HepG2 (cell line): ENCODE measurements at regions not wholly inside any gene's neighbourhood (a gene's known extent, or its start where the extent isn't known, plus 50 kb on each side); places are given as distances from the start of the nearest gene placed in this dataset.

Experiments
- BATF2 ChIP-seq: sonication (generic); formaldehyde crosslinking; IDR thresholded peaks from 2 replicates; pipeline ENCODE4 v1.8.0; 2022; ENCODE audit warnings: mild to moderate bottlenecking, missing genetic modification reagents, moderate library complexity
- GABPB1 ChIP-seq: IDR thresholded peaks from 2 replicates; pipeline ENCODE4 v1.6.1; 2016; ENCODE audit warnings: mild to moderate bottlenecking, missing genetic modification reagents, moderate library complexity, missing compliant biosample characterization
- GTF3A ChIP-seq: sonication (generic); formaldehyde crosslinking; conservative IDR thresholded peaks from 2 replicates; pipeline ENCODE4 v1.4.0; 2020; ENCODE audit warnings: mild to moderate bottlenecking, missing genetic modification reagents
- HMGXB3 ChIP-seq: sonication (generic); formaldehyde crosslinking; IDR thresholded peaks from 2 replicates; pipeline ENCODE4 v1.4.0; 2020; ENCODE audit warnings: missing genetic modification reagents, borderline replicate concordance
- MAFG ChIP-seq: sonication (generic); formaldehyde crosslinking; IDR thresholded peaks from 2 replicates; pipeline ENCODE4 v1.5.1; 2020; ENCODE audit warnings: mild to moderate bottlenecking, missing genetic modification reagents
- MLLT10 ChIP-seq: sonication (generic); formaldehyde crosslinking; IDR thresholded peaks from 2 replicates; pipeline ENCODE4 v1.4.0; 2020; ENCODE audit warnings: missing genetic modification reagents
- POLR2G ChIP-seq: fragments of 200-400 bp; formaldehyde crosslinking; IDR thresholded peaks from 2 replicates; pipeline ENCODE4 v1.6.1; 2018; ENCODE audit warnings: mild to moderate bottlenecking, low read depth, low read length, moderate library complexity
- RELA ChIP-seq: sonication (generic); formaldehyde crosslinking; IDR thresholded peaks from 2 replicates; pipeline ENCODE4 v1.4.0; 2020; ENCODE audit warnings: missing genetic modification reagents
- RXRA ChIP-seq: sonication (generic); formaldehyde crosslinking; IDR thresholded peaks from 2 replicates; pipeline ENCODE4 v1.5.1; 2020; ENCODE audit warnings: missing genetic modification reagents
- TAF1 ChIP-seq: sonication (generic); formaldehyde crosslinking; IDR thresholded peaks from 2 replicates; pipeline ENCODE4 v1.4.0; 2020; ENCODE audit warnings: missing genetic modification reagents
- ZBTB8A ChIP-seq: sonication (generic); formaldehyde crosslinking; IDR thresholded peaks from 2 replicates; pipeline ENCODE4 v1.4.0; 2020; ENCODE audit warnings: mild to moderate bottlenecking, low read depth, missing genetic modification reagents, borderline replicate concordance
- ZGPAT ChIP-seq: IDR thresholded peaks from 2 replicates; pipeline ENCODE4 v1.6.1; 2016; ENCODE audit warnings: mild to moderate bottlenecking
- ZNF180 ChIP-seq: sonication (generic); formaldehyde crosslinking; IDR thresholded peaks from 2 replicates; pipeline ENCODE4 v1.4.0; 2020; ENCODE audit warnings: low read depth, missing genetic modification reagents, borderline replicate concordance
- ZNF383 ChIP-seq: sonication (generic); formaldehyde crosslinking; IDR thresholded peaks from 2 replicates; pipeline ENCODE4 v1.4.0; 2020; ENCODE audit warnings: missing genetic modification reagents, mild to moderate bottlenecking, borderline replicate concordance
- ZNF468 ChIP-seq: sonication (generic); formaldehyde crosslinking; IDR thresholded peaks from 2 replicates; pipeline ENCODE4 v1.8.0; 2022; ENCODE audit warnings: mild to moderate bottlenecking, moderate library complexity, missing genetic modification reagents
- ZNF572 ChIP-seq: sonication (generic); formaldehyde crosslinking; IDR thresholded peaks from 2 replicates; pipeline ENCODE4 v1.5.1; 2020; ENCODE audit warnings: mild to moderate bottlenecking, missing genetic modification reagents
- ZNF672 ChIP-seq: sonication (generic); formaldehyde crosslinking; IDR thresholded peaks from 2 replicates; pipeline ENCODE4 v1.8.1; 2022; ENCODE audit warnings: missing genetic modification reagents
- TF ChIP-seq, protein P1 (sequence below): IDR thresholded peaks from 2 replicates; pipeline ENCODE4 v1.6.1; 2016
- TF ChIP-seq, protein P2 (sequence below): sonication (generic); formaldehyde crosslinking; IDR thresholded peaks from 2 replicates; pipeline ENCODE4 v1.4.0; 2020; ENCODE audit warnings: mild to moderate bottlenecking, missing genetic modification reagents

- TF ChIP-seq GTF3A (CRISPR knock-in tag) (0 out of 2 replicates have a peak, but pooled peaks have one; percentile 68), ZNF180 (CRISPR knock-in tag) (no peak), RELA (CRISPR knock-in tag) (peak; percentile 97; the same call in 1 of the 2 replicates), MLLT10 (CRISPR knock-in tag) (0 out of 2 replicates have a peak, but pooled peaks have one; percentile 32), ZNF572 (CRISPR knock-in tag) (no peak), ZNF383 (CRISPR knock-in tag) (peak; percentile 65; the same call in 1 of the 2 replicates), GABPB1 (CRISPR knock-in tag) (peak; percentile 45; the same call in 1 of the 2 replicates), MAFG (CRISPR knock-in tag) (no peak), ZGPAT (CRISPR knock-in tag) (peak; percentile 77), ZNF672 (no peak), BATF2 (CRISPR knock-in tag) (no peak), HMGXB3 (CRISPR knock-in tag) (no peak; the same call in 1 of the 2 replicates), ZNF468 (peak; percentile 72; the same call in 1 of the 2 replicates), TAF1 (CRISPR knock-in tag) (peak; percentile 52), RXRA (peak; percentile 82; the same call in 1 of the 2 replicates), ZBTB8A (CRISPR knock-in tag) (no peak; the same call in 1 of the 2 replicates), POLR2G (peak; percentile 72; the same call in 1 of the 2 replicates)
- TF ChIP-seq, protein P1, sequence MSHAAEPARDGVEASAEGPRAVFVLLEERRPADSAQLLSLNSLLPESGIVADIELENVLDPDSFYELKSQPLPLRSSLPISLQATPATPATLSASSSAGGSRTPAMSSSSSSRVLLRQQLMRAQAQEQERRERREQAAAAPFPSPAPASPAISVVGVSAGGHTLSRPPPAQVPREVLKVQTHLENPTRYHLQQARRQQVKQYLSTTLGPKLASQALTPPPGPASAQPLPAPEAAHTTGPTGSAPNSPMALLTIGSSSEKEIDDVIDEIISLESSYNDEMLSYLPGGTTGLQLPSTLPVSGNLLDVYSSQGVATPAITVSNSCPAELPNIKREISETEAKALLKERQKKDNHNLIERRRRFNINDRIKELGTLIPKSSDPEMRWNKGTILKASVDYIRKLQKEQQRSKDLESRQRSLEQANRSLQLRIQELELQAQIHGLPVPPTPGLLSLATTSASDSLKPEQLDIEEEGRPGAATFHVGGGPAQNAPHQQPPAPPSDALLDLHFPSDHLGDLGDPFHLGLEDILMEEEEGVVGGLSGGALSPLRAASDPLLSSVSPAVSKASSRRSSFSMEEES (CRISPR knock-in tag), result peak; percentile 88
- TF ChIP-seq, protein P2, sequence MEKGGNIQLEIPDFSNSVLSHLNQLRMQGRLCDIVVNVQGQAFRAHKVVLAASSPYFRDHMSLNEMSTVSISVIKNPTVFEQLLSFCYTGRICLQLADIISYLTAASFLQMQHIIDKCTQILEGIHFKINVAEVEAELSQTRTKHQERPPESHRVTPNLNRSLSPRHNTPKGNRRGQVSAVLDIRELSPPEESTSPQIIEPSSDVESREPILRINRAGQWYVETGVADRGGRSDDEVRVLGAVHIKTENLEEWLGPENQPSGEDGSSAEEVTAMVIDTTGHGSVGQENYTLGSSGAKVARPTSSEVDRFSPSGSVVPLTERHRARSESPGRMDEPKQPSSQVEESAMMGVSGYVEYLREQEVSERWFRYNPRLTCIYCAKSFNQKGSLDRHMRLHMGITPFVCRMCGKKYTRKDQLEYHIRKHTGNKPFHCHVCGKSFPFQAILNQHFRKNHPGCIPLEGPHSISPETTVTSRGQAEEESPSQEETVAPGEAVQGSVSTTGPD (CRISPR knock-in tag), result peak; percentile 67
Observed at GRCh38 chr6:1227935-1228753, 83.8 kb upstream of the FOXQ1 start (continued).
